ENCODE measurements at regions not wholly inside any gene's neighbourhood (a gene's known extent, or its start where the extent isn't known, plus 50 kb on each side); places are given as distances from the start of the nearest gene placed in this dataset.

GRCh38 chr17:34163646-34164045 lies 91.4 kb upstream of the CCL2 start:
- ChIA-PET SMC1A (ENCODE audit: uncharacterized antibody, unreplicated experiment) (no interaction called here), RAD21 (ENCODE audit: unreplicated experiment) (no interaction called here), POLR2A (no interaction called here), CTCF (no interaction called here)
- H3K9ac ChIP-seq (ENCODE audit: control insufficient read depth, insufficient read depth, low read length) = no peak overlapping the region
- no peaks in the 10 kb centered on the region for H3K36me3 ChIP-seq (ENCODE audit: control insufficient read depth in 2 of 2, insufficient read depth in 2 of 2, low read length in 1 of 2)
- no peaks in the 10 kb centered on the region for H3K9me3 ChIP-seq (replicated peaks; ENCODE audit: control insufficient read depth, insufficient read depth, low read length)
- H3K79me2 ChIP-seq (ENCODE audit: control insufficient read depth, insufficient read depth, low read length) = no peaks in the 10 kb centered on the region
- H3K4me3 ChIP-seq = no peak overlapping the region
- H3K27me3 ChIP-seq (replicated peaks in 1 of 2; ENCODE audit: control insufficient read depth in 2 of 2, insufficient read depth in 2 of 2, low read length in 1 of 2) = no peaks in the 10 kb centered on the region; a peak in 3 of 4 replicates
- no peak overlapping the region for H3K4me2 ChIP-seq (ENCODE audit: control insufficient read depth, insufficient read depth)
- BruUV-seq (replicated peaks) = no TSS peak
- WGBS (ENCODE audit: insufficient coverage, insufficient replicate concordance, low lambda C conversion rate, missing lambda C conversion rate) = 7% methylated on average over 6 of the region's 6 CpGs
- no peaks in the 10 kb centered on the region for H3K4me1 ChIP-seq (ENCODE audit: control insufficient read depth, insufficient read depth, low read length)
- H4K20me1 ChIP-seq (ENCODE audit: control insufficient read depth, insufficient read depth) = no peaks in the 10 kb centered on the region
- TF ChIP-seq KDM1A (IDR thresholded peaks at IDR 0.05; ENCODE audit: borderline replicate concordance) (no peak), CEBPB (IDR thresholded peaks at IDR 0.05; ENCODE audit: borderline replicate concordance in 1 of 2, low read depth in 2 of 2, low read length in 2 of 2) (no peak), CHD1 (IDR thresholded peaks at IDR 0.05; ENCODE audit: low read depth, low read length) (no peak), RUNX3 (IDR thresholded peaks at IDR 0.05; ENCODE audit: low read length) (0 out of 2 replicates have a peak, but pooled peaks have one; percentile 8), STAT3 (IDR thresholded peaks at IDR 0.05; ENCODE audit: low read depth, low read length) (no peak), ZNF217 (IDR thresholded peaks at IDR 0.05) (no peak), SIN3A (IDR thresholded peaks at IDR 0.05; ENCODE audit: low read depth, low read length) (no peak), GABPA (IDR thresholded peaks at IDR 0.05; ENCODE audit: low read depth) (no peak), RBBP5 (conservative IDR thresholded peaks at IDR 0.05) (no peak), ZBTB33 (IDR thresholded peaks at IDR 0.05) (no peak), ATF7 (IDR thresholded peaks at IDR 0.05; ENCODE audit: low read depth) (no peak)
- TF ChIP-seq, protein P1, sequence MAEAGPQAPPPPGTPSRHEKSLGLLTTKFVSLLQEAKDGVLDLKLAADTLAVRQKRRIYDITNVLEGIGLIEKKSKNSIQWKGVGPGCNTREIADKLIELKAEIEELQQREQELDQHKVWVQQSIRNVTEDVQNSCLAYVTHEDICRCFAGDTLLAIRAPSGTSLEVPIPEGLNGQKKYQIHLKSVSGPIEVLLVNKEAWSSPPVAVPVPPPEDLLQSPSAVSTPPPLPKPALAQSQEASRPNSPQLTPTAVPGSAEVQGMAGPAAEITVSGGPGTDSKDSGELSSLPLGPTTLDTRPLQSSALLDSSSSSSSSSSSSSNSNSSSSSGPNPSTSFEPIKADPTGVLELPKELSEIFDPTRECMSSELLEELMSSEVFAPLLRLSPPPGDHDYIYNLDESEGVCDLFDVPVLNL (IDR thresholded peaks at IDR 0.05; ENCODE audit: low read depth, low read length) = no peak
- TF ChIP-seq, protein P2, sequence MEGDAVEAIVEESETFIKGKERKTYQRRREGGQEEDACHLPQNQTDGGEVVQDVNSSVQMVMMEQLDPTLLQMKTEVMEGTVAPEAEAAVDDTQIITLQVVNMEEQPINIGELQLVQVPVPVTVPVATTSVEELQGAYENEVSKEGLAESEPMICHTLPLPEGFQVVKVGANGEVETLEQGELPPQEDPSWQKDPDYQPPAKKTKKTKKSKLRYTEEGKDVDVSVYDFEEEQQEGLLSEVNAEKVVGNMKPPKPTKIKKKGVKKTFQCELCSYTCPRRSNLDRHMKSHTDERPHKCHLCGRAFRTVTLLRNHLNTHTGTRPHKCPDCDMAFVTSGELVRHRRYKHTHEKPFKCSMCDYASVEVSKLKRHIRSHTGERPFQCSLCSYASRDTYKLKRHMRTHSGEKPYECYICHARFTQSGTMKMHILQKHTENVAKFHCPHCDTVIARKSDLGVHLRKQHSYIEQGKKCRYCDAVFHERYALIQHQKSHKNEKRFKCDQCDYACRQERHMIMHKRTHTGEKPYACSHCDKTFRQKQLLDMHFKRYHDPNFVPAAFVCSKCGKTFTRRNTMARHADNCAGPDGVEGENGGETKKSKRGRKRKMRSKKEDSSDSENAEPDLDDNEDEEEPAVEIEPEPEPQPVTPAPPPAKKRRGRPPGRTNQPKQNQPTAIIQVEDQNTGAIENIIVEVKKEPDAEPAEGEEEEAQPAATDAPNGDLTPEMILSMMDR (IDR thresholded peaks at IDR 0.05 in 2 of 3, conservative IDR thresholded peaks at IDR 0.05 in 1 of 3; ENCODE audit: control insufficient read depth in 2 of 3, extremely low read depth in 1 of 3, insufficient read depth in 1 of 3, low read depth in 3 of 3, low read length in 3 of 3) = peak; percentile 24 to 32 (median 26); a peak in 4 of 6 replicates
- in situ Hi-C loops (cut with MboI) = no loop called here
- DNase-seq (ENCODE audit: low read depth, low spot score) (no peak), ATAC-seq (no peak), FAIRE-seq (no peak)
- H3K27ac ChIP-seq (ENCODE audit: control insufficient read depth, insufficient read depth) = no peak overlapping the region
- intact Hi-C loops (cut with micrococcal nuclease; ENCODE audit: unreplicated experiment) = no loop called here
- H2AFZ ChIP-seq (ENCODE audit: control insufficient read depth, low read depth, low read length) = no peak overlapping the region

All from GM12878 (cell line).